ENCODE measurements at regions not wholly inside any gene's neighbourhood (a gene's known extent, or its start where the extent isn't known, plus 50 kb on each side); places are given as distances from the start of the nearest gene placed in this dataset.

GRCh38 chr11:115817844-115818468 is 313.7 kb upstream of the CADM1 start:
- H3K27me3 ChIP-seq (replicated peaks; ENCODE audit: control insufficient read depth, insufficient read depth, low read length): no peaks in the 10 kb centered on the region
- Mint-ChIP-seq H3K9me3 (ENCODE audit: unreplicated experiment) (peaks cover 17% of the 10 kb centered on the region), H3K4me3 (ENCODE audit: unreplicated experiment) (no peak overlapping the region), H3K27ac (ENCODE audit: unreplicated experiment) (no peak overlapping the region), H3K36me3 (ENCODE audit: insufficient read depth, unreplicated experiment) (no peaks in the 10 kb centered on the region), H3K4me1 (ENCODE audit: low read depth, unreplicated experiment) (no peaks in the 10 kb centered on the region), H3K27me3 (ENCODE audit: insufficient read depth, unreplicated experiment) (peaks cover 26% of the 10 kb centered on the region)
- 0 out of 2 replicates have a peak, but pooled peaks cover 3% of the 10 kb centered on the region for H3K9me3 ChIP-seq
- no peaks in the 10 kb centered on the region for H3K4me1 ChIP-seq
- no peak overlapping the region for H3K4me3 ChIP-seq (ENCODE audit: low read depth, low read length)
- intact Hi-C loops (cut with micrococcal nuclease; ENCODE audit: unreplicated experiment): no loop called here
- DNase-seq: no peak
- no peaks in the 10 kb centered on the region for H3K36me3 ChIP-seq (ENCODE audit: control insufficient read depth, insufficient read depth, low read length)
- no peak for TF ChIP-seq CTCF (IDR thresholded peaks at IDR 0.05; ENCODE audit: insufficient read depth in 1 of 2, low read depth in 1 of 2, low read length in 1 of 2, severe bottlenecking in 1 of 2, unreplicated experiment in 1 of 2)
- ChIA-PET CTCF (no interaction called here), POLR2A (no interaction called here)
- no TSS peak for BruUV-seq (replicated peaks)

GRCh38 chr11:115808351-115808940 is 304.2 kb upstream of the CADM1 start:
- peaks cover 57% of the 10 kb centered on the region for H3K9me3 Mint-ChIP-seq (ENCODE audit: unreplicated experiment)
- no peak overlapping the region for H3K4me3 Mint-ChIP-seq (ENCODE audit: unreplicated experiment)
- H3K27me3 Mint-ChIP-seq (ENCODE audit: insufficient read depth, unreplicated experiment): peaks cover 8% of the 10 kb centered on the region
- DNase-seq: no peak
- BruUV-seq (replicated peaks): no TSS peak
- H3K36me3 ChIP-seq (ENCODE audit: control insufficient read depth, insufficient read depth, low read length): no peaks in the 10 kb centered on the region
- POLR2A ChIA-PET: no interaction called here
- H3K9me3 ChIP-seq: peaks cover 23% of the 10 kb centered on the region
- no peaks in the 10 kb centered on the region for H3K4me1 Mint-ChIP-seq (ENCODE audit: low read depth, unreplicated experiment)
- CTCF ChIA-PET: no interaction called here
- no peaks in the 10 kb centered on the region for H3K4me1 ChIP-seq
- H3K36me3 Mint-ChIP-seq (ENCODE audit: insufficient read depth, unreplicated experiment): no peaks in the 10 kb centered on the region
- H3K27ac Mint-ChIP-seq (ENCODE audit: unreplicated experiment): no peak overlapping the region
- no peaks in the 10 kb centered on the region for H3K27me3 ChIP-seq (replicated peaks; ENCODE audit: control insufficient read depth, insufficient read depth, low read length)
- H3K4me3 ChIP-seq (ENCODE audit: low read depth, low read length): no peak overlapping the region
- intact Hi-C loops (cut with micrococcal nuclease; ENCODE audit: unreplicated experiment): no loop called here
- TF ChIP-seq CTCF (IDR thresholded peaks at IDR 0.05; ENCODE audit: insufficient read depth in 1 of 2, low read depth in 1 of 2, low read length in 1 of 2, severe bottlenecking in 1 of 2, unreplicated experiment in 1 of 2): no peak

- no peak for DNase-seq
- Histone ChIP-seq H3K9me3 (peaks cover 23% of the 10 kb centered on the region), H3K4me1 (no peaks in the 10 kb centered on the region), H3K36me3 (ENCODE audit: control insufficient read depth, insufficient read depth, low read length) (no peaks in the 10 kb centered on the region), H3K27me3 (replicated peaks; ENCODE audit: control insufficient read depth, insufficient read depth, low read length) (no peaks in the 10 kb centered on the region), H3K4me3 (ENCODE audit: low read depth, low read length) (no peak overlapping the region)
- H3K4me1 Mint-ChIP-seq (ENCODE audit: low read depth, unreplicated experiment): no peaks in the 10 kb centered on the region
- CTCF ChIA-PET: no interaction called here
- H3K27me3 Mint-ChIP-seq (ENCODE audit: insufficient read depth, unreplicated experiment): peaks cover 3% of the 10 kb centered on the region
- TF ChIP-seq CTCF (IDR thresholded peaks at IDR 0.05; ENCODE audit: insufficient read depth in 1 of 2, low read depth in 1 of 2, low read length in 1 of 2, severe bottlenecking in 1 of 2, unreplicated experiment in 1 of 2): no peak
- POLR2A ChIA-PET: no interaction called here
- intact Hi-C loops (cut with micrococcal nuclease; ENCODE audit: unreplicated experiment): no loop called here
- BruUV-seq (replicated peaks): no TSS peak
- H3K36me3 Mint-ChIP-seq (ENCODE audit: insufficient read depth, unreplicated experiment): no peaks in the 10 kb centered on the region
- H3K27ac Mint-ChIP-seq (ENCODE audit: unreplicated experiment): no peak overlapping the region
- H3K4me3 Mint-ChIP-seq (ENCODE audit: unreplicated experiment): no peak overlapping the region
- peaks cover 44% of the 10 kb centered on the region for H3K9me3 Mint-ChIP-seq (ENCODE audit: unreplicated experiment)
These were observed 301.8 kb upstream of the CADM1 start for GRCh38 chr11:115806056-115806455.

All from Caco-2 (cell line).